ENCODE measurements at regions not wholly inside any gene's neighbourhood (a gene's known extent, or its start where the extent isn't known, plus 50 kb on each side); places are given as distances from the start of the nearest gene placed in this dataset.

- no peak overlapping the region for H3K27ac ChIP-seq (ENCODE audit: low read depth, low read length)
- no peaks in the 10 kb centered on the region for H3K4me1 ChIP-seq (ENCODE audit: insufficient read depth, low read length)
- no peaks in the 10 kb centered on the region for H3K9me3 ChIP-seq (ENCODE audit: low read length)
- H3K9ac ChIP-seq (ENCODE audit: low read length): no peak overlapping the region
- no peak overlapping the region for H3K4me3 ChIP-seq (ENCODE audit: low read depth in 1 of 2, low read length in 2 of 2)
- H3K27me3 ChIP-seq (ENCODE audit: control insufficient read depth in 1 of 2, insufficient read depth in 2 of 2, low read length in 2 of 2): no peaks in the 10 kb centered on the region
- H3K36me3 ChIP-seq (ENCODE audit: insufficient read depth, low read length): no peaks in the 10 kb centered on the region
Measured at GRCh38 chr15:61422773-61423172, 193.7 kb upstream of the RORA start.

- no peak overlapping the region for H3K9ac ChIP-seq (ENCODE audit: low read length)
- H3K9me3 ChIP-seq (ENCODE audit: low read length): no peaks in the 10 kb centered on the region
- H3K4me1 ChIP-seq (ENCODE audit: insufficient read depth, low read length): no peaks in the 10 kb centered on the region
- H3K36me3 ChIP-seq (ENCODE audit: insufficient read depth, low read length): no peaks in the 10 kb centered on the region
- H3K27me3 ChIP-seq (ENCODE audit: control insufficient read depth in 1 of 2, insufficient read depth in 2 of 2, low read length in 2 of 2): no peaks in the 10 kb centered on the region
- no peak overlapping the region for H3K27ac ChIP-seq (ENCODE audit: low read depth, low read length)
- no peak overlapping the region for H3K4me3 ChIP-seq (ENCODE audit: low read depth in 1 of 2, low read length in 2 of 2)
Measured at GRCh38 chr15:61421938-61422337, 192.8 kb upstream of the RORA start.

GRCh38 chr15:61421470-61421869 is 192.4 kb upstream of the RORA start:
- no peaks in the 10 kb centered on the region for H3K9me3 ChIP-seq (ENCODE audit: low read length)
- H3K4me3 ChIP-seq (ENCODE audit: low read depth in 1 of 2, low read length in 2 of 2): no peak overlapping the region
- no peaks in the 10 kb centered on the region for H3K36me3 ChIP-seq (ENCODE audit: insufficient read depth, low read length)
- no peaks in the 10 kb centered on the region for H3K27me3 ChIP-seq (ENCODE audit: control insufficient read depth in 1 of 2, insufficient read depth in 2 of 2, low read length in 2 of 2)
- H3K27ac ChIP-seq (ENCODE audit: low read depth, low read length): no peak overlapping the region
- no peaks in the 10 kb centered on the region for H3K4me1 ChIP-seq (ENCODE audit: insufficient read depth, low read length)
- H3K9ac ChIP-seq (ENCODE audit: low read length): no peak overlapping the region

- Histone ChIP-seq H3K27ac (ENCODE audit: low read depth, low read length) (no peak overlapping the region), H3K9ac (ENCODE audit: low read length) (no peak overlapping the region), H3K9me3 (ENCODE audit: low read length) (no peaks in the 10 kb centered on the region), H3K4me1 (ENCODE audit: insufficient read depth, low read length) (no peaks in the 10 kb centered on the region), H3K27me3 (ENCODE audit: control insufficient read depth in 1 of 2, insufficient read depth in 2 of 2, low read length in 2 of 2) (no peaks in the 10 kb centered on the region), H3K36me3 (ENCODE audit: insufficient read depth, low read length) (no peaks in the 10 kb centered on the region), H3K4me3 (ENCODE audit: low read depth in 1 of 2, low read length in 2 of 2) (no peak overlapping the region)
Measured at GRCh38 chr15:61420546-61420945, 191.4 kb upstream of the RORA start.

GRCh38 chr15:61415617-61416120 is 186.6 kb upstream of the RORA start:
- Histone ChIP-seq H3K4me1 (ENCODE audit: insufficient read depth, low read length) (no peaks in the 10 kb centered on the region), H3K36me3 (ENCODE audit: insufficient read depth, low read length) (no peaks in the 10 kb centered on the region), H3K27me3 (ENCODE audit: control insufficient read depth in 1 of 2, insufficient read depth in 2 of 2, low read length in 2 of 2) (no peaks in the 10 kb centered on the region), H3K27ac (ENCODE audit: low read depth, low read length) (no peak overlapping the region), H3K9ac (ENCODE audit: low read length) (no peak overlapping the region), H3K9me3 (ENCODE audit: low read length) (no peaks in the 10 kb centered on the region), H3K4me3 (ENCODE audit: low read depth in 1 of 2, low read length in 2 of 2) (no peak overlapping the region)

- no peaks in the 10 kb centered on the region for H3K27me3 ChIP-seq (ENCODE audit: control insufficient read depth in 1 of 2, insufficient read depth in 2 of 2, low read length in 2 of 2)
- H3K4me3 ChIP-seq (ENCODE audit: low read depth in 1 of 2, low read length in 2 of 2): no peak overlapping the region
- no peak overlapping the region for H3K27ac ChIP-seq (ENCODE audit: low read depth, low read length)
- no peaks in the 10 kb centered on the region for H3K36me3 ChIP-seq (ENCODE audit: insufficient read depth, low read length)
- no peaks in the 10 kb centered on the region for H3K9me3 ChIP-seq (ENCODE audit: low read length)
- no peak overlapping the region for H3K9ac ChIP-seq (ENCODE audit: low read length)
- no peaks in the 10 kb centered on the region for H3K4me1 ChIP-seq (ENCODE audit: insufficient read depth, low read length)
Measured at GRCh38 chr15:61411902-61412510, 182.9 kb upstream of the RORA start.

GRCh38 chr15:61410662-61411061 is 181.6 kb upstream of the RORA start:
- Histone ChIP-seq H3K36me3 (ENCODE audit: insufficient read depth, low read length) (no peaks in the 10 kb centered on the region), H3K9ac (ENCODE audit: low read length) (no peak overlapping the region), H3K27me3 (ENCODE audit: control insufficient read depth in 1 of 2, insufficient read depth in 2 of 2, low read length in 2 of 2) (no peaks in the 10 kb centered on the region), H3K9me3 (ENCODE audit: low read length) (no peaks in the 10 kb centered on the region), H3K4me3 (ENCODE audit: low read depth in 1 of 2, low read length in 2 of 2) (no peak overlapping the region), H3K27ac (ENCODE audit: low read depth, low read length) (no peak overlapping the region), H3K4me1 (ENCODE audit: insufficient read depth, low read length) (no peaks in the 10 kb centered on the region)

GRCh38 chr15:61404567-61404966 is 175.5 kb upstream of the RORA start:
- no peak overlapping the region for H3K27ac ChIP-seq (ENCODE audit: low read depth, low read length)
- no peaks in the 10 kb centered on the region for H3K27me3 ChIP-seq (ENCODE audit: control insufficient read depth in 1 of 2, insufficient read depth in 2 of 2, low read length in 2 of 2)
- H3K36me3 ChIP-seq (ENCODE audit: insufficient read depth, low read length): no peaks in the 10 kb centered on the region
- H3K9ac ChIP-seq (ENCODE audit: low read length): no peak overlapping the region
- no peaks in the 10 kb centered on the region for H3K4me1 ChIP-seq (ENCODE audit: insufficient read depth, low read length)
- H3K4me3 ChIP-seq (ENCODE audit: low read depth in 1 of 2, low read length in 2 of 2): no peak overlapping the region
- H3K9me3 ChIP-seq (ENCODE audit: low read length): no peaks in the 10 kb centered on the region

GRCh38 chr15:61403884-61404283 is 174.8 kb upstream of the RORA start:
- no peak overlapping the region for H3K9ac ChIP-seq (ENCODE audit: low read length)
- no peaks in the 10 kb centered on the region for H3K9me3 ChIP-seq (ENCODE audit: low read length)

GRCh38 chr15:61401903-61402698 is 173.0 kb upstream of the RORA start:
- no peaks in the 10 kb centered on the region for H3K27me3 ChIP-seq (ENCODE audit: control insufficient read depth in 1 of 2, insufficient read depth in 2 of 2, low read length in 2 of 2)
- no peaks in the 10 kb centered on the region for H3K9me3 ChIP-seq (ENCODE audit: low read length)
- no peak overlapping the region for H3K4me3 ChIP-seq (ENCODE audit: low read depth in 1 of 2, low read length in 2 of 2)
- no peaks in the 10 kb centered on the region for H3K4me1 ChIP-seq (ENCODE audit: insufficient read depth, low read length)
- H3K36me3 ChIP-seq (ENCODE audit: insufficient read depth, low read length): no peaks in the 10 kb centered on the region
- H3K9ac ChIP-seq (ENCODE audit: low read length): no peak overlapping the region
- no peak overlapping the region for H3K27ac ChIP-seq (ENCODE audit: low read depth, low read length)

More at GRCh38 chr15:61403884-61404283, 174.8 kb upstream of the RORA start:
- no peaks in the 10 kb centered on the region for H3K36me3 ChIP-seq (ENCODE audit: insufficient read depth, low read length)
- H3K4me3 ChIP-seq (ENCODE audit: low read depth in 1 of 2, low read length in 2 of 2): no peak overlapping the region
- no peak overlapping the region for H3K27ac ChIP-seq (ENCODE audit: low read depth, low read length)
- H3K27me3 ChIP-seq (ENCODE audit: control insufficient read depth in 1 of 2, insufficient read depth in 2 of 2, low read length in 2 of 2): no peaks in the 10 kb centered on the region
- no peaks in the 10 kb centered on the region for H3K4me1 ChIP-seq (ENCODE audit: insufficient read depth, low read length)

GRCh38 chr15:61398310-61398709 is 169.2 kb upstream of the RORA start:
- Histone ChIP-seq H3K9me3 (ENCODE audit: low read length) (no peaks in the 10 kb centered on the region), H3K36me3 (ENCODE audit: insufficient read depth, low read length) (no peaks in the 10 kb centered on the region), H3K9ac (ENCODE audit: low read length) (no peak overlapping the region), H3K27me3 (ENCODE audit: control insufficient read depth in 1 of 2, insufficient read depth in 2 of 2, low read length in 2 of 2) (no peaks in the 10 kb centered on the region), H3K4me1 (ENCODE audit: insufficient read depth, low read length) (no peaks in the 10 kb centered on the region), H3K4me3 (ENCODE audit: low read depth in 1 of 2, low read length in 2 of 2) (no peak overlapping the region), H3K27ac (ENCODE audit: low read depth, low read length) (no peak overlapping the region)

Measured in muscle layer of colon (tissue), 2 donors.